ENCODE measurements at regions not wholly inside any gene's neighbourhood (a gene's known extent, or its start where the extent isn't known, plus 50 kb on each side); places are given as distances from the start of the nearest gene placed in this dataset.

DNA sequence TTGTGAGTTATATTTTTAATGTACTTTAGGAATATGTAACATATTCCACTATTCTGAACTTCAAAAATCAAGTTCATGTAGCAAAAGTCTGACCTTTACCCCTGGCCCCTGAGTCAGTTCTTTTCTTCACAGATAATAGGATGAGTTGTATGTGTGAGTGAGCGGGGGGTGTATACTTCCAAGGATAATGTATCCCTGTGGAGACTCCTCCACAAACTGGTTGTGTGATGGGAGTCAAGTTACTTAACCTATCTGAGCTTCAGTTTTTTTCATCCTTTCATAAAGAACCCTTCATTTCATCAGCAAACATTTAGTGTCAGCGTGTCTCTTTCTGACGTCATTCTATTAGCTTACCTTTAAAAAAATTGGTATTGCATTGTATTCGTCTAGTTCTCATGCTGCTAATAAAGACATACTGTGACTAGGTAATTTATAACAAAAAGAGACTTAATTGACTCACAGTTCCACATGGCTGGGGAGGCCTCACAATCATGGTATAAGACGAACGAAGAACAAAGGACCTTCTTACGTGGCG, 288.1 kb upstream of the GPC6 start:
- DNase-seq (ENCODE audit: low spot score) = no peak

DNA sequence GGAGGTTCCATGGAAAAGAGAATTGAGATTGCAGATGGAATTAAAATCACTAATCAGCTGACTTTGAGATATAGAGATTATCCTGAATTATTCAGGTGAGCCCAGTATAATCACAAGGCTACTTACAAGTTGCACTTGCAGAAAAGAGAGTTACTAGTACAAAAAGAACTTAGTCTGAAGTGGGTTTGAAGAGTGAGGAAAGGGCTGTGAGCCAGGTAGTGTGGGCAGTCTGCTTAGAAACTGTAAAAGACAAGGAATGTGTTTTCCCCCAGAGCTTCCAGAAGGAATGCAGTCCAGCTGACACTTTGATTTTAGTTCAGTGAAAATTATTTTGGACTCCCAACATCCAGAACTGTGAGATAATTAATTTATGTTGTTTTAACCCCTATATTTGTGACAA, 285.4 kb upstream of the GPC6 start:
- DNase-seq (ENCODE audit: low spot score) = no peak

DNA sequence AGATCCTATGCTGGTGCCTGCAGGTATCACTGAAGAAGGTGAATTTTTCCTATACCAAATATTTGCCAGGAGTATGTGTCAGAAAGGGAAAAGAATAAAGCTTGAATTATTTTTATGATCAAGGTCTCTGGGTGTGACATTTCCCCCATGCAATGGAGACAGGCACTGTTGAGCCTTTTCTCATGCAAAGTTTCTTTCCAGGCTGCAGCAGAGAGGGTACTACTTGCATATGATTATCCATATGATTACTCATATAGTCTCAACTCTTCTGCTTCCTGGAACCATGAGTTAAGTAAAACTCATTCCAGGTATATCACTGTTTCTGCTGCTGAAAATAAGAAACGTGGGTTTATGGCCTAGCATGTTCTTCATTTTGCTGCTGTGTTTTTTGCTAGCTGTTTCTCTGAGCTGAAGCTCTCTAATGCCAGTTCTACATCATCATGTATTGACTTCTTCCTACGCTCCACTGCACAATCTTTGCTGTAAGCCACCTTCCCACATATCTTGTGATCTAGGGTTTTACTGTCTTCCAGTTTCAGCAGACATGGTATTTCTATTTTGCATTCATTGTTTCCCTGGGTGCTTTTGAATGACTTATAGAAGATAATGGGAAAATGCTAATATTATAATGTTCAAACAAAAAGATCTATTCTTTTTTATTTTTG, 278.7 kb upstream of the GPC6 start:
- no peak for DNase-seq (ENCODE audit: low spot score)

DNA sequence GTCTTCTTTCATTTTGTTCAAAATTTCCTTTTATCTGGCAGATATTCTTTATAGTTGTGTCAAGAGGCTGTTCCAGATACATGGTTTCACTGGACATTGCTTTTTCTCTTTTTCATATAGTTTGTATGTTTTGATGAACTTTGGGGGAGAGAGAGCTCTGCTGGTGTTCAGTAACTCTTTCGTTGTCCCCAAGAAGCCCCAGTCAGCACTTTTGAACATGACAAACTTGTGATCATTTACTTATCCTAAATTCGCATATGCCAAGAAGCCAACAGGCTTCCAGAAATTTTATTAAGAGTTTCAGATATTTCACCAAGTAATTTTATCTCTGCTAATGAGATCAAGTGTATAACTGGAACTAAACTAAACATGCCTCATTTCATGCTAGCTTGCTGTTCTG, 275.8 kb upstream of the GPC6 start:
- DNase-seq (ENCODE audit: low spot score) = no peak

- no peak for DNase-seq (ENCODE audit: low spot score)
Observed at GRCh38 chr13:92951273-92951890, 275.2 kb upstream of the GPC6 start.

DNA sequence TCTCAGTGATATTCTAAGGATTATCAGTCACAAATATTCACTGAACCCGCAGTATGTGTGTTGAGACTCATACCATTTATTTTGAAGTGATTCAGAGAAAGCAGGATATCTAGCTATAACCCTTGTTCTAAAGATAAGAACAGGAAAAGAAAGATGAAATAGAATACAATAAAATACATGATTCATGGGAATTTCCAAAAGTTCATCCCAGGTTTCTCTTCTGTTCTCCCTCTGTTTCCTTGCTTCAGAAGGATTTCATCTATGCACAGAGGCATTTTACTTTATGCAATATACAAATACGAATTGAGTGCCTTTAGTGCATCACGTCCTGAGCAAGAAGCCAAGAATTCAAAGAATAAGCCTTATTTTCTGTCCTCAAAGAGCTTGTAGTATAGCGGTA, 274.4 kb upstream of the GPC6 start:
- no peak for DNase-seq (ENCODE audit: low spot score)

DNA sequence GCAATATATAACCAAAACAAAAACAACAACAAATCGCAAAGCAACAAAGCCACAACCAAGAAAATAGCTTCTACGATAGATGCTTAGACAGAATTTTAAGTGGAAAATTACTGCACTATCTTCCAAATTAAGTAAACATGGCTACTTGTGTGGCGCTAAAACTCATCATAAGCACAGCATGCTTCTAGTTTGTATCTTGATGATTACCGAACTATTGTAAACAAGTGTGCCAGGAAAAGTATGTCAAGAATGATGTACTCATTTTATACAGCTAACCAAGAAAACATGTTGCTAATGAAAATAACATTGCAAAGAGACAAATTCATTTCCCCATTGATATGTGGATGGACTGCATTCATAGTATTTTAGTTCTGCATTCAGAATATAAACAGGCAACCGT, 271.9 kb upstream of the GPC6 start:
- no peak for DNase-seq (ENCODE audit: low spot score)

- no peak for DNase-seq (ENCODE audit: low spot score)
Observed at GRCh38 chr13:92959790-92960189, 266.8 kb upstream of the GPC6 start.

GRCh38 chr13:92963029-92963428, 263.6 kb upstream of the GPC6 start:
- no peak for DNase-seq (ENCODE audit: low spot score)

DNA sequence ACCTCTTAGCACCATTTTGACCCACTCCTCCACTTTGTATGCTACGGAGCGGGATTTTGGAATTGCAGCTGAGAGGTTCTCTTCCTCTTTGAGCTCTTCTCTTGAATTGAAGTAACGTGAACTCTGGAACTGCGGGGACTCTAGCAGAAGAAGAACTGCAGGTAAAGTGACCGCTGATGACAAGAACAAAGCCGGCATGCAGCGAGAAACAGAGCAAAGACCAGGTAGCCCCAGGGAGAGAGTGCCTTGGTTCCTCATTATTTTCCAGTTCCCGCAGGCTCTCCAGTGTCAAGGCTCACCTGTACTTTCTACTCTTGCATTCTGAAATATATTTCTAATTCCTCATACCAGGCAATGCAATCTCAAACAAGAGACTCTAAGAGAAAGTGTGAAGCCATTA, 260.3 kb upstream of the GPC6 start:
- DNase-seq (ENCODE audit: low spot score) = no peak

- DNase-seq (ENCODE audit: low spot score) = no peak
Observed at GRCh38 chr13:92966900-92967299, 259.7 kb upstream of the GPC6 start.

DNA sequence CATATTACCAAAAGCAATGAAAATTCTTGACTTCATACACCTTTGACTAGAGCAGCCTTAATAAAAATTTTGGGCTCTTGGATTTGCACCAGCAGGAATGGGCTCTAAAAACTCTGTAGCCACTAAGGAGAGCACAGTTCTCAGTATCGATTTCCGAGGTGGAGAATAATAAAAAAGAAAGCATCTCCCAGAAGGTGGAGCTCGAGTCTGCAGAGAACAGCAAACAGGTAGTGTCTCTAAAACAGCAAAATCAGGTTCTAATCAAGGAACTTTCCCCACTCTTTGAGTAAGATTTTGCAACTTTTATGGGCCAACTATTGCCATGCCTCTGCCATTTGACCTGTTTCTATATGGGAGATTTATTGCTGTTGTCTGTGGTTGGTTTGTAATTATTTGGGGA, 258.7 kb upstream of the GPC6 start:
- DNase-seq (ENCODE audit: low spot score) = no peak

- DNase-seq (ENCODE audit: low spot score) = no peak
Observed at GRCh38 chr13:92972751-92973150, 253.9 kb upstream of the GPC6 start.

- no peak for DNase-seq (ENCODE audit: low spot score)
Observed at GRCh38 chr13:92974905-92975429, 251.6 kb upstream of the GPC6 start.

DNA sequence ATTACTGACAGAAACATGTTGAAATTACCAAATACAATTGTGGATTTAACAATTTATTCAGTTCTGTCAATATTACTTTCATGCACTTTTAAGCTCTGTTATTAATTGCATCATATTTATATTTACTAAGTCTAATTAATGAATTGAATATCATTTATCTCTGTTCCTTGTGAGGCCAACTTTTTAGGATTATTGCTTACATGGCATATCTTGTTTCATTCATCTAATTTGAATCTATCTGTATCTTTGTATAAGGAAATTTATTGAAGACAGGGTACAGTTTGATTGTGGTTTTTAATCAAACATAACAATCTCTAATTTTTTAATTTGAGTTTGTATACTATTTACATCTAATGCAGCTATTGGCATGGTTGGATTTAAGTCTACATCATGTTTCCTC, 249.9 kb upstream of the GPC6 start:
- DNase-seq (ENCODE audit: low spot score) = no peak

DNA sequence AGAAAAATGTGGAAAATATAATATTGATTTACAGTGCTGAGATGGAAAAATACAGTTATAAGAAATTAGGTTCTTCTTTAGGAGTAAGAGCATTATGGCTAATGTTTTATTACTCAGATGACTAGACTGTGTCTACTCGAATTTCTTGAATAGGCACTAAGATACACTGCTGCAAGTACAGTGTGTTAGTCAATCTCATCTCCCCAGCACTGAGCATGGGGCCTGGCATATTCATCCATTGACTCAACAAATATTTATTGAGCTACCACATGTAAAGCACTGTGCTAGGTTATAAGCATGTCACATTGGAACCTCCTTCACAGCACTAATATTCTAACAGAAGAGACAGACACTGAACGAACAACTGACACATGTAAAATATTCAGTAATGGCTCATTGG, 242.5 kb upstream of the GPC6 start:
- DNase-seq (ENCODE audit: low spot score) = no peak

- DNase-seq (ENCODE audit: low spot score) = no peak
Observed at GRCh38 chr13:92989301-92989700, 237.3 kb upstream of the GPC6 start.

GRCh38 chr13:92991692-92992091, 234.9 kb upstream of the GPC6 start:
- no peak for DNase-seq (ENCODE audit: low spot score)

GRCh38 chr13:92994056-92994455, 232.6 kb upstream of the GPC6 start:
- DNase-seq (ENCODE audit: low spot score) = no peak

DNA sequence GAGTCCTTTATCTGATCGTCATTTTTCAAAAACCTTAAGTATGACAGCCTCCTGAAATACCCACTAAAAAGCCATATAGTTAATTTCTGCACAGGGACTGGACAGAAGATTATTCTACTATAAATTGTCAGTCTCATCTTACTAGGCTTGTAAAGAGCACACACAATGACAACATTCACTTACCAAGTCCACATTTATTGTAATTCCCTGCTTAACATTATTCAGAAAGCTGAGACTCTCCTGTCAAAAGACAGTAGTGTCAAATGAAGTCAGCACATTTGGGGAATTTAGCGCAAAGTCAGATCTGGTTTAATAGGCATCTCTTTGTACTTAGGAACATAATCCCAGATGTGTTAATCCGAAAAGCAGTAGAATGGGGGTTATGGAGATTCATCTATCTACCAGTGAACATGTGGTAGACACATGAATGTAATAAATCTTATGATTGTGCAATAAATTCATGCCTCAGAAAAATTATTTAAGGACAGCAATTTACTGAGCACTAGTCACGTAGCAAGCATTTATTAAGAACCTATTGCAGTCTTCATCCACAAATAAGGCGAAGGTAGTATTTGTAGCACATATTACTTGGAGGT, 224.6 kb upstream of the GPC6 start:
- DNase-seq (ENCODE audit: low spot score) = no peak

GRCh38 chr13:93003531-93003930, 223.1 kb upstream of the GPC6 start:
- no peak for DNase-seq (ENCODE audit: low spot score)

- no peak for DNase-seq (ENCODE audit: low spot score)
Observed at GRCh38 chr13:93004919-93005318, 221.7 kb upstream of the GPC6 start.

GRCh38 chr13:93007928-93008327, 218.7 kb upstream of the GPC6 start:
- no peak for DNase-seq (ENCODE audit: low spot score)

Measured in SW480 (cell line).